Body of pancreas (tissue), 4 donors: ENCODE measurements at regions not wholly inside any gene's neighbourhood (a gene's known extent, or its start where the extent isn't known, plus 50 kb on each side); places are given as distances from the start of the nearest gene placed in this dataset.

ENCODE experiments used
- ATAC-seq: fragments of 150-250 bp; one replicate; pipeline ENCODE4 v1.9.1; 2016
- DNase-seq, 4 donors: peaks; one replicate each; pipeline ENCODE4 v3.0.0-alpha.2; 2019
- H3K27ac ChIP-seq, 4 donors: fragments of 200-600 bp; sonication (generic); 1 replicate in 3 of 4; 2 replicates in 1 of 4; pipeline versions ENCODE4 v1.5.1 to v1.6.1; 2016 to 2019; ENCODE audit warnings: mild to moderate bottlenecking in 1 of 4, mixed read lengths in 1 of 4, moderate library complexity in 1 of 4
- H3K27me3 ChIP-seq, 2 donors: fragments of 200-600 bp; sonication (generic); one replicate each; pipeline ENCODE4 v1.6.0; 2016; ENCODE audit warnings: mild to moderate bottlenecking in 1 of 2
- H3K36me3 ChIP-seq, 2 donors: fragments of 200-600 bp; sonication (generic); replicated peaks in 1 of 2; 2 replicates each; pipeline ENCODE4 v1.5.1; 2016; ENCODE audit warnings: low read depth in 2 of 2; ENCODE audit not compliant: insufficient read depth in 1 of 2
- H3K4me1 ChIP-seq: fragments of 200-600 bp; sonication (generic); one replicate; pipeline ENCODE4 v1.6.0; 2016
- H3K4me3 ChIP-seq, 2 donors: fragments of 200-600 bp; sonication (generic); 1 replicate in 1 of 2; 2 replicates in 1 of 2; pipeline ENCODE4 v1.5.1; 2016 to 2019
- H3K9me3 ChIP-seq, 3 donors: fragments of 200-600 bp; sonication (generic); 1 replicate in 2 of 3; 2 replicates in 1 of 3; pipeline ENCODE4 v1.5.1; 2016
- POLR2A ChIP-seq, 3 donors: fragments of 450-650 bp; IDR thresholded peaks; one replicate each; pipeline ENCODE4 v1.6.1; 2016; ENCODE audit warnings: antibody characterized with exemption in 3 of 3, mild to moderate bottlenecking in 2 of 3
- WGBS, 2 donors: methylation state at CpG; one replicate each; pipeline ENCODE4 v1.1.5; 2017; 5-methylcytosine and 5-hydroxymethylcytosine counted together
- intact Hi-C: fragments of 100-400 bp; cut with DNase I; formaldehyde crosslinking; loops from one replicate; pipeline ENCODE4 v1.15.1; 2023
- TF ChIP-seq, protein P1 (sequence below), 7 experiments: fragments of 450-650 bp in 4 of 7; fragments of 200-600 bp in 3 of 7; sonication (generic) in 3 of 7; IDR thresholded peaks; one replicate each; pipeline ENCODE4 v1.5.1; 2016 to 2019; ENCODE audit warnings: antibody characterized with exemption in 7 of 7

DNA sequence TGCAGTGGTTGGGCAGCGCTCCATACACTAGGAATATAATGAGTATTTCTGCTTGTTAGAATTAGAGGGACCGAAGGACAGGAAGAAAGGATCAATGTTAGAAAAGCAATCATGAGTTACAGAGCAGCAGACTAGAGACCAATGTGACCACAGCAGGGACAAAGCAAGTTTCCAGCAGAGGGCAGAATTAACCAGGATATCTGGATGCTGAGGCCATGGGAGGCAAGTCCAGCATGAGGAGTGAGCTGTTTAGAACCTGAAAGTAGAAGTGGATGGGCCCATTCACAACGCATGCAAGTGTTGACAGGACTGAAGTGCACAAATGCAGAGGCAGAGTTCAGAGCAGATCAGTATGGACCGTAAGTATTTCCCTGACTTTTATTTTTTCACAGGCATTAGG is 910.4 kb upstream of the GYPC start:
- intact Hi-C loops: no loop called here
- no peak overlapping the region for H3K4me3 ChIP-seq
- H3K4me1 ChIP-seq: no peaks in the 10 kb centered on the region
- no peaks in the 10 kb centered on the region for H3K9me3 ChIP-seq
- ATAC-seq (peak; percentile 67), DNase-seq (peak; percentile 17 to 43 (median 36))
- no peak for TF ChIP-seq POLR2A (IDR thresholded peaks at IDR 0.05)
- TF ChIP-seq, protein P1, sequence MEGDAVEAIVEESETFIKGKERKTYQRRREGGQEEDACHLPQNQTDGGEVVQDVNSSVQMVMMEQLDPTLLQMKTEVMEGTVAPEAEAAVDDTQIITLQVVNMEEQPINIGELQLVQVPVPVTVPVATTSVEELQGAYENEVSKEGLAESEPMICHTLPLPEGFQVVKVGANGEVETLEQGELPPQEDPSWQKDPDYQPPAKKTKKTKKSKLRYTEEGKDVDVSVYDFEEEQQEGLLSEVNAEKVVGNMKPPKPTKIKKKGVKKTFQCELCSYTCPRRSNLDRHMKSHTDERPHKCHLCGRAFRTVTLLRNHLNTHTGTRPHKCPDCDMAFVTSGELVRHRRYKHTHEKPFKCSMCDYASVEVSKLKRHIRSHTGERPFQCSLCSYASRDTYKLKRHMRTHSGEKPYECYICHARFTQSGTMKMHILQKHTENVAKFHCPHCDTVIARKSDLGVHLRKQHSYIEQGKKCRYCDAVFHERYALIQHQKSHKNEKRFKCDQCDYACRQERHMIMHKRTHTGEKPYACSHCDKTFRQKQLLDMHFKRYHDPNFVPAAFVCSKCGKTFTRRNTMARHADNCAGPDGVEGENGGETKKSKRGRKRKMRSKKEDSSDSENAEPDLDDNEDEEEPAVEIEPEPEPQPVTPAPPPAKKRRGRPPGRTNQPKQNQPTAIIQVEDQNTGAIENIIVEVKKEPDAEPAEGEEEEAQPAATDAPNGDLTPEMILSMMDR (IDR thresholded peaks at IDR 0.05): peak in 5 of 7 experiments; percentile 27 to 49 (median 47)
- H3K27ac ChIP-seq: no peak overlapping the region
- WGBS, 2 donors: 28 to 34% methylated on average over 4 of the region's 4 CpGs
- H3K27me3 ChIP-seq: no peaks in the 10 kb centered on the region
- no peaks in the 10 kb centered on the region for H3K36me3 ChIP-seq

DNA sequence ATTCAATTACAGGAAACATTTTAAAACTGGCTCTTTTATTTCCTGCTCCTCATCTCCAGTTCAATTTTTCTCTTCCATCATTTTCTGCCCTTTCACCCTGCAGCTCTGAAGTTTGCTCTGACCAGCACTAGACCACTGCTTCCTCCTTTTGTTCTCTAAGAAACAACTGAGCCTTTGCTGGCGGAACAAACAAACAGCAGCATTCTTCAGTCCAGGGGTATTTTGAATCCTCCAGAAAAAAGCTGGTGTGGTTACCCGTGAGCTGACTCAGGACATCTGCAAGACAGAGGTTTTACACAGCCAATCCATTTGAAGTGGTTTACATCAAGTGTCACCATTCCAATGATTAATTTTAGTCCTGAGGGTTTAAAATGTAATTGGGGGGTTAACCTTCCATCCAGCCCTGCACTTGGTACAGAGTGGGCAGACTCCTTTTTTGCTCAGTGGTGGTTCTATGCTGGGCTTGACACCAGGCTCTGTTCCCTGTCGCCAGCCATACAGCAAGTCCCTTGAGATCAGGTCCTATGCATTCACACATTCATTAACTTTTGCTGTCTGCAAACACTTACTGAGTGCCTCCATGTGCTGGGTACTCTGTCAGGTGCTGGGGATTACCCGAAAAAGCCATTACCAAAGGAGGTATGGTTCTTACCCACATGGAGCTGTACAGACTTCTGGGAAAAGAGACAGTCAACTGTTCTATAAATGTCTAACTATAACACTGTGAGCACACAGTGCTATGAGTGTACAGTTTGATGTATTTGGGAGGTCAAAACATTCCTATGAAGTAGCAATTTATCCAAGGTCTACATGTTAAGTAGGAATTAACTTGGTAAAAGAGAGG is 909.4 kb upstream of the GYPC start:
- TF ChIP-seq, protein P1 (IDR thresholded peaks at IDR 0.05): no peak
- no peak for TF ChIP-seq POLR2A (IDR thresholded peaks at IDR 0.05)
- no peak for ATAC-seq
- Histone ChIP-seq H3K27me3 (no peaks in the 10 kb centered on the region), H3K27ac (no peak overlapping the region), H3K4me3 (no peak overlapping the region), H3K4me1 (no peaks in the 10 kb centered on the region), H3K9me3 (no peaks in the 10 kb centered on the region), H3K36me3 (no peaks in the 10 kb centered on the region)
- DNase-seq: no peak
- 54 to 57% methylated on average over 4 of the region's 4 CpGs for WGBS, 2 donors
- intact Hi-C loops: no loop called here

DNA sequence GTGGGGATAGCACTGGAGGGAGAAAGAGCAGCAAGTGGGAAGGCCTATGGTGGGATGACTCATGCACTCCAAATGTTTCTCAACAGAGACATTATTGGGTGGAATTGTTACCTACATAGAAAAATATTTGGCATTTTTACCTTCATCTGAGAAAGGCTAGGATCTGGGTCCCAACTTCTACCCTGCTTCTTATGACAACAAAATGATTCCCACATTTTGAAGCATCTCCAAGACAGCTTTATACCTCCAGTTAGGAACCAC is 908.9 kb upstream of the GYPC start:
- no peak for TF ChIP-seq POLR2A (IDR thresholded peaks at IDR 0.05)
- TF ChIP-seq, protein P1 (IDR thresholded peaks at IDR 0.05): no peak
- no peaks in the 10 kb centered on the region for H3K4me1 ChIP-seq
- intact Hi-C loops: no loop called here
- H3K9me3 ChIP-seq: no peaks in the 10 kb centered on the region
- DNase-seq: no peak
- H3K4me3 ChIP-seq: no peak overlapping the region
- no peaks in the 10 kb centered on the region for H3K27me3 ChIP-seq
- no peak for ATAC-seq
- H3K27ac ChIP-seq: no peak overlapping the region
- H3K36me3 ChIP-seq: no peaks in the 10 kb centered on the region

DNA sequence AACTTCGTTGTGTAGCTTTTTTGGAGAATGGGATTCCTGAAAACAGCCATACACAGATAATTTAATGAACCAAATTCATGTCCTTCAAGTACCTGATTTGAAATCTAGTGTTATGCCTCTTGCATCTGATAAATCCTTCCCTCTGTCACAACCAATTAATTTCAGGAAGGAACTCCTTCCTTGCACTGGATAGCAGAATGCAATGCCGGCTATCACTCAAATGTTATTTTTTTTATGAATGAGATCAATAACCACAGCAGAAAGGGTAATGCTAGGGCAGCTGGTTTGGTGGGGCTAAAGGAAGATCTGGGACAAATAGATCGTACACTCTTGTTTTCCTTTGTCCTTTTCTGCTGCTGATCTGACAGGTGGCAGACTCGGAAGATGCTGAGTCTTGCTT is 899.5 kb upstream of the GYPC start:
- Histone ChIP-seq H3K4me3 (no peak overlapping the region), H3K36me3 (no peaks in the 10 kb centered on the region), H3K9me3 (no peaks in the 10 kb centered on the region), H3K27ac (no peak overlapping the region), H3K4me1 (no peaks in the 10 kb centered on the region), H3K27me3 (no peaks in the 10 kb centered on the region)
- DNase-seq (no peak), ATAC-seq (no peak)
- intact Hi-C loops: no loop called here
- whole genome bisulfite sequencing, 2 donors: 29 to 49% methylated on average over 4 of the region's 4 CpGs
- TF ChIP-seq, protein P1 (IDR thresholded peaks at IDR 0.05): no peak
- no peak for TF ChIP-seq POLR2A (IDR thresholded peaks at IDR 0.05)

DNA sequence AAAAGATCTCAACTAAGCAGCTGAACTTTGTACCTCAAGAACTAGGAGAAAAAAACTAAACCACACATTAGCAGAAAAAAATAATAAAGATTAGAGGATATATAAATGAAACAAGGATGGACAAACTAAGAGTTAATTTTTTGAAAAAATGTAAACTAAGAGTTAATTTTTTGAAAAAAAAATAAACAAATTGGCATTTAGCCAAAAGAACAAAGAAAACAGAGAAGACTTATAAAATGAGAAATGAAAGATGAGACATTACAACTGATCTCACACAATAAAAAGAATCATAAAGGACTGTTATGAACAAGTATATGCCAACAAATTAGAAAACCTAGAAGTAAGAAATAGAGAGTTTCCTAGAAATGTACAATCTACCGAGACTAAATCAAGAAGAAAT is 859.2 kb upstream of the GYPC start:
- 71% methylated on average over 1 of the region's 1 CpG for WGBS, 2 donors

More for the DNA sequence above, 859.2 kb upstream of the GYPC start:
- intact Hi-C loops: no loop called here
- ATAC-seq (no peak), DNase-seq (no peak)
- Histone ChIP-seq H3K27me3 (no peaks in the 10 kb centered on the region), H3K4me1 (no peaks in the 10 kb centered on the region), H3K9me3 (no peaks in the 10 kb centered on the region), H3K4me3 (no peak overlapping the region), H3K36me3 (no peaks in the 10 kb centered on the region), H3K27ac (no peak overlapping the region)
- TF ChIP-seq, protein P1 (IDR thresholded peaks at IDR 0.05): no peak
- no peak for TF ChIP-seq POLR2A (IDR thresholded peaks at IDR 0.05)
